ENCODE measurements at regions not wholly inside any gene's neighbourhood (a gene's known extent, or its start where the extent isn't known, plus 50 kb on each side); places are given as distances from the start of the nearest gene placed in this dataset.

GRCh38 chr3:14279626-14280061 is 101.0 kb downstream of the LSM3 start (continued):
- TF ChIP-seq CHD7 (IDR thresholded peaks at IDR 0.05; ENCODE audit: insufficient replicate concordance, low read length): no peak
- TF ChIP-seq SUZ12 (IDR thresholded peaks at IDR 0.05; ENCODE audit: low read length): no peak
- no peak for TF ChIP-seq SIRT6 (IDR thresholded peaks at IDR 0.05; ENCODE audit: low read length)
- no peak for TF ChIP-seq TCF12 (IDR thresholded peaks at IDR 0.05; ENCODE audit: low read depth, low read length)
- TF ChIP-seq SIX5 (IDR thresholded peaks at IDR 0.05; ENCODE audit: low read depth, low read length): no peak

Measured in H1 (cell line).